ENCODE measurements at regions not wholly inside any gene's neighbourhood (a gene's known extent, or its start where the extent isn't known, plus 50 kb on each side); places are given as distances from the start of the nearest gene placed in this dataset.

- Histone ChIP-seq H3K36me3 (no peaks in the 10 kb centered on the region), H3K9me3 (no peaks in the 10 kb centered on the region), H3K4me1 (no peaks in the 10 kb centered on the region), H3K27me3 (no peaks in the 10 kb centered on the region), H3K4me3 (ENCODE audit: low read depth, low read length) (no peak overlapping the region)
- no peak for DNase-seq
- no peak for TF ChIP-seq CTCF (IDR thresholded peaks at IDR 0.05; ENCODE audit: low read depth, low read length)
Observed at GRCh38 chr2:124993809-124994208, 968.7 kb downstream of the CNTNAP5 start.

GRCh38 chr2:124995185-124995912 lies 970.3 kb downstream of the CNTNAP5 start:
- no peak for DNase-seq
- no peaks in the 10 kb centered on the region for H3K27me3 ChIP-seq
- no peaks in the 10 kb centered on the region for H3K36me3 ChIP-seq
- H3K4me3 ChIP-seq (ENCODE audit: low read depth, low read length), result no peak overlapping the region
- TF ChIP-seq CTCF (IDR thresholded peaks at IDR 0.05; ENCODE audit: low read depth, low read length), result no peak
- H3K4me1 ChIP-seq, result no peaks in the 10 kb centered on the region
- H3K9me3 ChIP-seq, result no peaks in the 10 kb centered on the region

- DNase-seq, result no peak
- no peak for TF ChIP-seq CTCF (IDR thresholded peaks at IDR 0.05; ENCODE audit: low read depth, low read length)
- no peaks in the 10 kb centered on the region for H3K27me3 ChIP-seq
- no peaks in the 10 kb centered on the region for H3K36me3 ChIP-seq
- no peaks in the 10 kb centered on the region for H3K4me1 ChIP-seq
- H3K4me3 ChIP-seq (ENCODE audit: low read depth, low read length), result no peak overlapping the region
- no peaks in the 10 kb centered on the region for H3K9me3 ChIP-seq
Observed at GRCh38 chr2:124996406-124996805, 971.3 kb downstream of the CNTNAP5 start.

- H3K27me3 ChIP-seq, result no peaks in the 10 kb centered on the region
- H3K4me3 ChIP-seq (ENCODE audit: low read depth, low read length), result no peak overlapping the region
- H3K4me1 ChIP-seq, result no peaks in the 10 kb centered on the region
Observed at GRCh38 chr2:124999906-125000305, 974.8 kb downstream of the CNTNAP5 start.

GRCh38 chr2:125004106-125004800 lies 979.2 kb downstream of the CNTNAP5 start:
- H3K36me3 ChIP-seq, result no peaks in the 10 kb centered on the region
- no peak for DNase-seq

More at GRCh38 chr2:124999906-125000305, 974.8 kb downstream of the CNTNAP5 start:
- DNase-seq, result no peak
- no peak for TF ChIP-seq CTCF (IDR thresholded peaks at IDR 0.05; ENCODE audit: low read depth, low read length)
- Histone ChIP-seq H3K36me3 (no peaks in the 10 kb centered on the region), H3K9me3 (no peaks in the 10 kb centered on the region)

More at GRCh38 chr2:125004106-125004800, 979.2 kb downstream of the CNTNAP5 start:
- no peak overlapping the region for H3K4me3 ChIP-seq (ENCODE audit: low read depth, low read length)
- TF ChIP-seq CTCF (IDR thresholded peaks at IDR 0.05; ENCODE audit: low read depth, low read length), result no peak
- H3K4me1 ChIP-seq, result no peaks in the 10 kb centered on the region
- H3K27me3 ChIP-seq, result no peaks in the 10 kb centered on the region
- H3K9me3 ChIP-seq, result no peaks in the 10 kb centered on the region
